ENCODE measurements at regions not wholly inside any gene's neighbourhood (a gene's known extent, or its start where the extent isn't known, plus 50 kb on each side); places are given as distances from the start of the nearest gene placed in this dataset.
"Not testable (repeated sequence)": the region's sequence is repeated elsewhere in the genome, so short reads cannot be mapped to it uniquely, and the experiment has no call there.

DNA sequence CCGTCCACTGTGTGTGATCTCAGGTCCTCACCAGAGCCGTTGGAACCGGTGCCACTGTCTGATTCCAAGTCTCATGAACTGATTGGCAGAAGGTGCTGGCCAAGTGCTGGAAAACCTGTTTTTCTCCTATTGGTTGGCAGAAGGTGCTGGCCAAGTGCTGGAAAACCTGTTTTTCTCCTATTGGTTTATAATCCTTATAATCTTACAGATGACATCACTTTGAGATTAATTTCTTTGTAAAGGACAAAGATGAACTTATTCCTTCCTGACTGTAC, 1106.3 kb downstream of the BRD1 start:
- no peak for DNase-seq

GRCh38 chr22:48720662-48721394, 1106.8 kb downstream of the BRD1 start:
- no peak for DNase-seq

GRCh38 chr22:48719978-48720661, 1107.6 kb downstream of the BRD1 start:
- DNase-seq = no peak

DNA sequence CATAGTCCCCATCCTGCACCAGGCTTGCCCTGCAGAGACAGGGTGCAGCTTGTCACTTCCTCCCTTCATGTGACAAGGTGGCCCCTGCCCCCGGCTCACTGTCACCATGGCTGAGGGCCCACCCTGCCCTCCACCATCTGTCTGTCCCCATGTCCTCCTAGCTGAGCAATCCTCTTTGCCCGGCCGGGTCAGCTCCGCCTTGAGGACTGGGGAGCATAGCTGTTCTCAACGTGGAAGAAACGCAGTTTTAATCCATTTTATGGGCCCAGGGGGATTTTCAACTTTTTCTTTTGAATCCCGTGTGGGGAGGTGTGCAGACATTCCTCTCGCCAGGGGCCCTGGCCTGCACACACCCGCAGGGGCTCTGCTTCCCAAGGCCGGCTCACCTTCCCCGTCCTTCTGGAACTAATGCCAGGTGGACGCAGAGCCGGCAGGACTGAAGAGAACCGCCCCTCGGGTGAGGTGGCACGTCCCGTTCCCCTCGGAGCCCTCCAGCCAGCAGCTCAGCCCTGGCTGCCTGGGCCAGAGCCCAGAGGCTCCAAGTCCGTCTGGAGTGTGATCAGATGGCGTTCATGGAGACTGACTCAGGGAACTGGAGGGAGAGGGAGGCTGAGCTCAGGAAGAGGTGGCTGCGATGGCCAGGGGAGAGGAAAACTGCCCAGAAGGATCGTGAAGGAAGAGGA, 1108.7 kb downstream of the BRD1 start:
- peak; percentile 60 for DNase-seq

- peak; percentile 19 for DNase-seq
Observed at GRCh38 chr22:48717883-48718817, 1109.5 kb downstream of the BRD1 start.

DNA sequence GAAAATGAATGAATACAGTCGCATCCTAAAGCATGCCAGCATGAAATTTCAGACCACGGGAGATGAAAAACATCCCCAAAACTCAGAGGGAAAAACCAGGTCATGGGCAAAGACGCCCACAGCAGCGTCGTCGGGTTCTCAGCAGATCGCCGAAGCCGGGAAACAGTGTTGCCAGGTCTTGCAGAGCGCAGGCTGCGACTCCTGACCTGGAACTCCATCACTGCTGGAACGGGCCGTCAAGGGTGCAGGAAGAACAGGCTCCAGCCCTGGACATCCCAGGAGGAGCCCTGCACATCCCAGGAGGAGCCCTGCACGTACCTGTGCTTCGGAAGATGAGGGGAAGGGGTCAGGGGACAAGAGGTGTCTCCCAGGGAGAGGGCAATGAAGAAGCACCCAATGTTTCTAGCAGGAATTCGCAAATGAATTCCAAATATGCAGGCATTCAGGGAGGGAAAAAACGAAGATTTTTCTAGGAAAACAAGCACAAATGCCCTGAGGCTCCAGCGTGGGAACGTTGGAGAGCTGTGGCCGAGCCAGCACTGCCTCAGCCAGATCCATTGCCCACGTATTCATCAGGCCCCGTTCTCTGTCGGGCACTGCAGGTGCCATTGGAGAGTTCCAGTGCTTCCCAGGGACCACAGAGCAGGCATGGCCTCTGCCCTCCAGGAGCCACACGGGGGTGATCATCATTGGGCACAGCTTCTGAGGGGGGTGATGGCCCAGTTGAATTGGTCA, 1110.4 kb downstream of the BRD1 start:
- DNase-seq = peak; percentile 8

- not testable (repeated sequence) for DNase-seq
Observed at GRCh38 chr22:48716154-48716553, 1111.5 kb downstream of the BRD1 start.

DNA sequence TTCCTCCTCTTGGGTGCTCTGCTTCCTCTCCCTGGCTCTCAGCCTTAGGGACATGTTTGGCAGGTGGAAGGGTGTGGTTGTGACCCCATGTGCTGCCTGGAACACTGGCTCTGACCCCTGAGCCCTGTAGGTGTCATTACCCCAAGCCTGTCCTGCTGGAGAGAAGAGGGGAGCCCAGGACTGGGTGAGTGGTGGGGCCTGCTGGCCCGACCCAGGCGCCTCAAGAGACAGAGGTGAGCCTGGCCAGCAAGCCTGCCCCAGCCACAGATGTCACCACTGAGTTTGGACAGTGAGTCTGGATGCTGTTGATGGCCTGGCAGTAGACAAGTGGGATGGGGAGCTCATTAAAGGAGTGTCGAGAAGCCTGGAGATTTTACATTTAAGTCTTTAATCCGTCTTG, 1112.2 kb downstream of the BRD1 start:
- DNase-seq = no peak

DNA sequence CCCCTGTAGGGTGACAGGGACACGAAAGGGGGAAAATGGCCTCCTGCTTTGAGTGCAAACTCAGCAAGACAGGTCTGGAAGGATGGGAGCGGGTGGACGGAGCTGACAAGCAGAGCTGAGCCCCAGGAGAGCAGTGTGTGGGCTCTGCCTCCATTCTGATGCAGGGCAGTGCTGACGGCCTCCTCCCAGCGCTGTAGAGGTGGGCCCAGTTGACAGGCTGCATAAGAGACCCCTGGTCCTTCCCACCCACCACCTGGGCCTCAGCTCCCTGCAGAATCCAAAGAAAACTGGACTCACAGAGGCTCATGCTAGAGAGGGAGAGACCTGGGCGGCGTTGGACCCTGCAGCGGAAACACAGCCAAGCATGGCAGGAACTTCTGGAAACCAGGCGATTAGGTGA, 1113.4 kb downstream of the BRD1 start:
- peak; percentile 9 for DNase-seq

DNA sequence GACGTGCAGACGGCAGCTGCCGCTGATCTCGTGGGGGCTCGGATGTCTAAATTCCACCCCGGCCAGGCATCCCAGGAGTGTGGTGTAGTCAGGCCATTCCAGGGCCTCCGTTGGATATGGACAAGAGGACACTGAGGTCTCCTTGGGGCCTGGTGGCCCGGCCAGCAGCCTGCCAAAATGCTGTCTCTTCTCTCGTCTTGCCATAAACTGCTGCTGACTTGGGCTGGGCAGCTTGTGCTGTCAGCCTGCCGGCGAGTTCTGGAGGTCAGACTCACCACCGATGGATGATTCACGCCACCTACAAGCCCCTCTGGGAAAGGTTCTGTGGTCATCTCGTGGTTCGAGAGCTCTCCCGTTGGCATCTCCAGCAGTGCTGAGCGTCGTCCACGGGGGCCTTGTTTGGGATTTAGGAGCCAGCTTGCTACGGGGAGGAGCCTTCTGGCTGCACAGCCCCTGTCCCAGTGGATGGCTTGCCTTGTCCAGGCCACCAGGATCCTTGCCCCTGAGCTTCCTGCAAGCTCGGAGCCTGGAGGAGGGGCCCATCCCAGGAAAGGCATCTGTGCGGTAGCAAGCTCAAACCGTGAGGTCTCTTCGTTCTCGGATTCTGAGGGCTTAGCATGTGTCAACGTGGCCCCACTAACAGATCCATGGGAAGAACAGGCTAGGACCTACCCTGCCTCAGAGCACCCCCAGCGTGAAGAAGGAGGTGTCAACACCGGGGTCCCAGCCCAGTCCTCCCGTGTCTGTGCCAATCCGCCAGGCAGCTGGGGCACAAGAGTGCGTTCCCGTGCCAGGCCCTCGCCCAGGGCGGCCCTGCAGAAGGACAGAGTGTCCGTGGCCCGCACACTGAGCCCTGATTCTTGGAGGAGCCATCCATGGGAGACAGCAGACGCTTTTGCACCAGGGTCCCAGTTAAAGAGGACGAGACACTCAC, 1114.1 kb downstream of the BRD1 start:
- peak; percentile 32 for DNase-seq

- peak; percentile 17 for DNase-seq
Observed at GRCh38 chr22:48712558-48713271, 1115.0 kb downstream of the BRD1 start.

DNA sequence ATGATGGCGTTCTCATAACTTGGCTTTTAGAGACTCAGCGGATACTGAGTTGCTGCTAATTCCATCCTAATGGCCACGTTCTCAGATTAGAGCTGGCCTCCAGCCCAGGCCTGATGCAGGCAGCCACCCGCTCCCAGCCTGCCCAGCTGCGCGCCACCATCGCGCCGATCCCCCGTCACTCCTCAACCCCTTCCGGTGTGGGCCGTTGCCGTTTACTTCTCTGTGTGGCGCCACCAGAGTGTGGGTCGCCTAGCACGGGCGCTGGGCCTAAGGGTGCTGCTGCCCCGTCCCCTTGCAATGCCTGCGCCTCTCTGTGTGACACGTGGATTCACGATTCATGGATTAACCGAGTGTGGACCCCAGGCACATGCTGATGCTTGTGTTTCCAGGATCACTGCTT, 1116.0 kb downstream of the BRD1 start:
- DNase-seq = no peak

DNA sequence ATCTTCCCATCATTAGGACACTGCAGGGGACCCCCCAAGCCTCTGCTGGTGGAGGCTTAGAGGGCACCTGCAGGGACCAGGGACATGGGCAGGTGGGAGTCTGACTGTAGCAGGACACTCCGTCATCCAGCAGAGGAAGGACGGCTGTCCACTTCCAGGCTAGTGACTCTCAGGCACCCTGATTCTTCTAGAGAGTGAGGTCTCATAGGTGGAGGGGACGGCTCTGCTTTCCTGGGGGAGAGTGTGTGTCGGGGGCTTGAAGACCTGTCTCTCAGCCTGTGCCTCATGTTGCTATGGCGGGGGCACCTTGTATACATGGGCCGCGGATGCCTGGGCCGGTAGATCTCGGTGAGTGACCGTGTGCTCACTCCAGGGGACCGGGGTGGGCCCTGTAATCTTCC, 1116.6 kb downstream of the BRD1 start:
- no peak for DNase-seq

DNA sequence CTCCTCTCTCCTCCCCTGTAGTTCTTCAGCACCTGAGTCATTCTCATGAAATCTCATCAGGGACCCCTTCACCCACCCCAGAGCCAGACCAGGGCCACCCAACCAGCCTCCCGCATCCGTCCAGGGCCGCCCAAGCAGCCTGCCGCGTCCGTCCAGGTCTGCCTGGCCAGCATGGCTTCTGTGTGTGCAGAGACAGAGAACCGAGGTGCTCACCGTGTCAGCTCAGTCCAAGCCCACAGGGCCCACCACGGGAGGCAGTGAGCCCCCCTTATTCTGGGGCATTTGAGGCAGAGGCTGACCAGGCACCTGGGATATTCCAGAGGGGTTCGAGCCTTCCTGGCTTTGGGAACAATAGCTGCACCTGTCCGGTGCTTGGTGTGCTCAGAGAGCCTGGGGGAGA, 1117.3 kb downstream of the BRD1 start:
- no peak for DNase-seq

- no peak for DNase-seq
Observed at GRCh38 chr22:48709976-48710375, 1117.7 kb downstream of the BRD1 start.

DNA sequence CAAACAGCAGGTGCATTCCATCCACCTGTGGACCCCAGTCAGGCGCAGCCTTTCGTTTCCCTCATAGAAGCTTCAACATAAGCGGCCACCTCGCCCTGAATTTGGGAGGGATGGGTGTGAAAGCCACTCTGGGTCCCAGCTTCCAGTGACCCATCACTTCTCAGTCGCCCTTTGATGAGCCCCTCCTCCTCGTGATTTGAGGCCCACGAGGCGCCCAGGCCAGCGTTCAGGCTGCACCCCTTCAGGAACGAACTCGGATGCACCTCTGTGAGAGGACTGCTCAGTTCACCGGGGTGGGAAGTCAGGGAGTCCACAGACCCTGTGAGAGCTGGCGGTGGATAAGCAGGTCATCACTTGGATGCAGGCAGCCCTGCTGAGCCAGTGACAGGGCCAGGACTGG, 1118.2 kb downstream of the BRD1 start:
- DNase-seq = peak; percentile 6

- peak; percentile 11 for DNase-seq
Observed at GRCh38 chr22:48708558-48709245, 1119.0 kb downstream of the BRD1 start.

DNA sequence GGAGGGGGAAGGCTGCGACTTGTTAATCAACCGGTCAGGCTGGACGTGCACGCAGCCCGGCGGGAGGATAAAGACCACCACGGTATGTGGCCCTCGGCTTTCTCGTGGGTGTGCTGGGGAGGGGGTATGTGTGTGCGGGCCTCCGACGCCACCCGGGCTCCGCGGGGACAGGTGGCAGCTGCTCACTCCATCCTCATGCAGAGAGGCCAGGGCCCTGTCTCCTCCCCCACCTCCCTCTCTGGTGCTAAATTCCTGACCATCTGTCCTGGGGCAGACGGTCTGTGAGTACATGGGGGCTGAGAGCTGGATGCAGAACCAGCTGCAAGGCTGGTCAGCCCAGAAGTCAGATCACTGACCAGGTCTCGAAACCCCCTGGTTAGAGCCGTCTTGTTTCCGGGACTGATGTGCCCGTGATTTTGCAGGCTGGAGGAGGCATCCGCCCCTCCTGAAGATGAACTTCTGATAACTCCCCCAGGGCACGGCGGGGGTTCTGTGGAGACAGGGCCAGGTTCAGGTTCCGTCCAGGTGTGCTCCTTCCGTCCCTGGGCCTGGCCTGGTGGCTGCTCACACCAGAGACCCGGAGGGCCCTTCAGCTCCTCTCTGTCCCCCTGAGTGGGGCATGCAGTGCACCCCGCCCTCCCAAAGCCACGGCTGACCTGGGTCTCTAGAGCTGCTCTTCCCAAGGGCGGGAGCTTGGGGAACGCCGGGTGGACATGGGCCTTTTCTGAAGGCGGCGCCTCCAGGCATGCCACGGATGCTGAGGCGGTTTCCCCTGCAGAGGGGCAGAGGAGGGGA, 1119.7 kb downstream of the BRD1 start:
- peak; percentile 17 for DNase-seq

Data from femur (tissue), 1 donor.